ENCODE measurements at regions not wholly inside any gene's neighbourhood (a gene's known extent, or its start where the extent isn't known, plus 50 kb on each side); places are given as distances from the start of the nearest gene placed in this dataset.
A peak's percentile ranks its signal among the peaks of the same experiment; 100 is the strongest.

- TF ChIP-seq MAFK (IDR thresholded peaks at IDR 0.05; ENCODE audit: partially characterized antibody): peak; percentile 70
- TF ChIP-seq CTCF (IDR thresholded peaks at IDR 0.05): no peak
- no peak for TF ChIP-seq POLR2AphosphoS2 (conservative IDR thresholded peaks at IDR 0.05; ENCODE audit: low read length)
- TF ChIP-seq POLR2A (IDR thresholded peaks at IDR 0.05; ENCODE audit: low read length): no peak
- TF ChIP-seq CHD2 (IDR thresholded peaks at IDR 0.05; ENCODE audit: low read length, partially characterized antibody): no peak
- no peak for TF ChIP-seq RAD21 (conservative IDR thresholded peaks at IDR 0.05 in 1 of 2, IDR thresholded peaks at IDR 0.05 in 1 of 2)
- no peak for TF ChIP-seq BCL3 (IDR thresholded peaks at IDR 0.05)
These were observed 94.4 kb upstream of the HS3ST5 start for GRCh38 chr6:114437235-114437634.
